ENCODE measurements at regions not wholly inside any gene's neighbourhood (a gene's known extent, or its start where the extent isn't known, plus 50 kb on each side); places are given as distances from the start of the nearest gene placed in this dataset.

DNA sequence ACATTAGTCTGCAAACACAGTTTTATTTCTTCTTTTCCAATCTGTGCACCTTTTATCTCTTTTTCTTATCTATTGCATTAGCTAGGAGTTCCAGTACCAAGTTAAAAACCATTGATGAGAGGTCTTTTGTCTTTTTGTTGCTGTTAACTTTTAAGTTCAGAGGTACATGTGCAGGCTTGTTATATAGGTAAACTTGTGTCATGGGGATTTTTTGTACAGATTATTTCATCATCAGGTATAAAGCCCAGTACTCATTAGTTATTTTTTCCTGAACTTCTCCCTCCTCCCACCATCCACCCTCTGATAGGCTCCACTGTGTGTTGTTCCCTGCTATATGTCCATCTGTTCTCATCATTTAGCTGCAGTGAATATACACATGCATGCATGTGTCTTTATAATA lies 349.9 kb downstream of the PDHA2 start:
- TF ChIP-seq, protein P1, sequence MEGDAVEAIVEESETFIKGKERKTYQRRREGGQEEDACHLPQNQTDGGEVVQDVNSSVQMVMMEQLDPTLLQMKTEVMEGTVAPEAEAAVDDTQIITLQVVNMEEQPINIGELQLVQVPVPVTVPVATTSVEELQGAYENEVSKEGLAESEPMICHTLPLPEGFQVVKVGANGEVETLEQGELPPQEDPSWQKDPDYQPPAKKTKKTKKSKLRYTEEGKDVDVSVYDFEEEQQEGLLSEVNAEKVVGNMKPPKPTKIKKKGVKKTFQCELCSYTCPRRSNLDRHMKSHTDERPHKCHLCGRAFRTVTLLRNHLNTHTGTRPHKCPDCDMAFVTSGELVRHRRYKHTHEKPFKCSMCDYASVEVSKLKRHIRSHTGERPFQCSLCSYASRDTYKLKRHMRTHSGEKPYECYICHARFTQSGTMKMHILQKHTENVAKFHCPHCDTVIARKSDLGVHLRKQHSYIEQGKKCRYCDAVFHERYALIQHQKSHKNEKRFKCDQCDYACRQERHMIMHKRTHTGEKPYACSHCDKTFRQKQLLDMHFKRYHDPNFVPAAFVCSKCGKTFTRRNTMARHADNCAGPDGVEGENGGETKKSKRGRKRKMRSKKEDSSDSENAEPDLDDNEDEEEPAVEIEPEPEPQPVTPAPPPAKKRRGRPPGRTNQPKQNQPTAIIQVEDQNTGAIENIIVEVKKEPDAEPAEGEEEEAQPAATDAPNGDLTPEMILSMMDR (IDR thresholded peaks at IDR 0.05), result no peak
- TF ChIP-seq POLR2A (IDR thresholded peaks at IDR 0.05), result no peak
- Histone ChIP-seq H3K9me3 (no peaks in the 10 kb centered on the region), H3K27me3 (no peaks in the 10 kb centered on the region), H3K4me1 (no peaks in the 10 kb centered on the region), H3K4me3 (no peak overlapping the region), H3K27ac (no peak overlapping the region), H3K36me3 (no peaks in the 10 kb centered on the region)
- DNase-seq (no peak), ATAC-seq (no peak)
- intact Hi-C loops (cut with DNase I), result no loop called here

DNA sequence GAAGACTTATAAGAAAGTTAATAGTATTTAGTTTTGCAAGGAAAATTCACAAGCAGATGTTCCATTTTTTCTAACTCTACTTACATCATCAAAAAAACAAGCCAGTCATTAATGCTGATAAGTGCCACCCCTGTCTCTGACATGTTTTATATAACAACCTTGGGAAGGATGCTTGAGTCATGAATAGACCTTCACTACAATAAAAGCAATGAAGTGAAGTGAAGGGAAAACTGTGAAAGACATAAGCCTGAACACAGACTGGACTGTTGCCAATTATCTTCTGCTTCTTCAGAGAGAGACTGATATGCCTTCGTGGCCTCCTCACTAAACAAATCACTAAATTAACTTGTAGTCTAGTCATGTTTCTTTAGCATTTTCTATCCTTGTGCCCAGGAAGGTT lies 353.2 kb downstream of the PDHA2 start:
- DNase-seq (no peak), ATAC-seq (no peak)
- Histone ChIP-seq H3K4me1 (no peaks in the 10 kb centered on the region), H3K9me3 (no peaks in the 10 kb centered on the region), H3K36me3 (no peaks in the 10 kb centered on the region), H3K27me3 (no peaks in the 10 kb centered on the region), H3K4me3 (no peak overlapping the region), H3K27ac (no peak overlapping the region)
- TF ChIP-seq, protein P1 (IDR thresholded peaks at IDR 0.05), result no peak
- no peak for TF ChIP-seq POLR2A (IDR thresholded peaks at IDR 0.05)
- 24 to 42% (median 27%) methylated on average over 1 of the region's 1 CpG for WGBS, 4 donors
- intact Hi-C loops (cut with DNase I), result no loop called here

DNA sequence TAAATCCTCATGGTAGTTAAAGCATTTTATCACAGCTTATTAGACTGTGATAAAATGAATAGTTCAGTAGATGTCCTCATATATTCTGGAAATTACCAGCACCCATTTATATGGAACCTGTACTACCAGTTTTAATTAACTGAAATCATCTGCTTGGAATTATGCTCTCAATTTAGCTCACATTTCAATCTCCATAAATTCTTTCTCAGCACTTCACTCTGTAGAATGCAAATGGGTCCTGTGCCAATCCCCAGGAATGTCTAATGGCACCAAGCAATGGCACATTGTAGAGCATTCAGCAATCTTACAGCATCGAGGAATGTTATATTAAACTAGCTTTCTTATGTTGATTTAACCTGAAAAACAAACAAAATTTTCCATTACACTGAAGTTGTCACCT lies 355.1 kb downstream of the PDHA2 start:
- Histone ChIP-seq H3K36me3 (no peaks in the 10 kb centered on the region), H3K4me3 (no peak overlapping the region), H3K9me3 (no peaks in the 10 kb centered on the region), H3K27ac (no peak overlapping the region), H3K27me3 (no peaks in the 10 kb centered on the region), H3K4me1 (no peaks in the 10 kb centered on the region)
- TF ChIP-seq, protein P1 (IDR thresholded peaks at IDR 0.05), result no peak
- TF ChIP-seq POLR2A (IDR thresholded peaks at IDR 0.05), result no peak
- ATAC-seq, result no peak
- intact Hi-C loops (cut with DNase I), result no loop called here
- DNase-seq, result no peak
- WGBS, 4 donors, result 43 to 62% (median 57%) methylated on average over 1 of the region's 1 CpG

DNA sequence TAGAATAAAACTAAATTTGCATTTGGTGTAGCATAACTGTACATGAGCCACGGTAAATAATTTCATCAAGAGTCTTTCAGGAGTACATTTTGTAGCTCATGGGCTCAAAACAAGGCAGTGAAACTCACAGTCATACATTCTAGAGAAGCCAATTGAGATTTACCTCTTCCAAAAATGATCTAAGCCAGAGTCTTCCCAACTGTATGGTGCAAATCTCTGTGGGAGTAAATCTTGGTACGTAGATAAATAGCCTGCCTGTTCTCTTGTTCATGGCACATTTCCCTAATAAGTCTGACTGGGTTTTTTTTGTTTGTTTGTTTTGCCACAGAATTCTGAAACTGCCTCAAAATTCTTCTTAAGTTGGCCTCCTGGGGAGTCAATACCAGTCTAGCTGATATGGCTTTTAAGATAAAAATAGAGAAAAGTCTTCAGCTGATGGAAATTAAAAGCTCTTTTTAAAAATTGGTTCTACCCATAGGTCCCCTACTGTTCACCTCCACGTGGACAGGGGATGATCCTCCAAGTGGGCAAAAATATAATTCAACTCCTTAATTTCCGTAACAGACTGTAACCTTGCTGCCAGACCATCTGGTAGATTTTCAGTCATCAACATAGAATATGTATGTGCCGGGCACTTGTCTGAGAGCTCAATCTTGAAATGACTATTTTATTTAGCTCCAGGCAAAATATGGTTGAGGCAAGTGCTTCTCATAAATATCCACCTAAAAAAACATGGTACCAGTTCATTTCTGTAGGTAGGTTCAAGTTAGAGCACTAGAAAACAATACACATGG lies 365.4 kb downstream of the PDHA2 start:
- H3K36me3 ChIP-seq, result no peaks in the 10 kb centered on the region
- peak in 2 of 4 donors; percentile 20 to 57 for ATAC-seq
- H3K27me3 ChIP-seq, result no peaks in the 10 kb centered on the region
- DNase-seq, result no peak
- intact Hi-C loops (cut with DNase I), result no loop called here
- no peaks in the 10 kb centered on the region for H3K4me1 ChIP-seq
- H3K27ac ChIP-seq, result no peak overlapping the region
- no peak overlapping the region for H3K4me3 ChIP-seq
- no peak for TF ChIP-seq POLR2A (IDR thresholded peaks at IDR 0.05)
- TF ChIP-seq, protein P1 (IDR thresholded peaks at IDR 0.05), result no peak
- 52 to 55% (median 53%) methylated on average over 5 of the region's 5 CpGs for WGBS, 4 donors
- H3K9me3 ChIP-seq, result no peaks in the 10 kb centered on the region
